HEK293 (cell line): ENCODE measurements at regions not wholly inside any gene's neighbourhood (a gene's known extent, or its start where the extent isn't known, plus 50 kb on each side); places are given as distances from the start of the nearest gene placed in this dataset.

Experiments
- CTCF ChIA-PET: fragments of 350-600 bp; formaldehyde crosslinking; extraction: SDS; loops from one replicate; lab custom pipeline; 2021; ENCODE audit warnings: antibody characterized with exemption; lab: Yijun Ruan, JAX
- POLR2A ChIA-PET: fragments of 300-600 bp; formaldehyde crosslinking; extraction: SDS; loops from one replicate; lab custom pipeline; 2020; ENCODE audit warnings: antibody characterized with exemption, inconsistent platforms; lab: Yijun Ruan, JAX
- H3K27ac ChIP-seq: fragments of 200-500 bp; sonication (Bioruptor generic); 2 replicates; pipeline ENCODE4 v1.5.1; 2014; ENCODE audit warnings: low read depth, low read length, control low read depth, inconsistent platforms; ENCODE audit errors: extremely low read depth
- H3K36me3 ChIP-seq, 2 experiments: fragments of 200-500 bp in 1 of 2; sonication (Bioruptor generic) in 1 of 2; 1 replicate in 1 of 2; 2 replicates in 1 of 2; pipeline ENCODE4 v1.5.1; 2014 to 2017; ENCODE audit warnings: inconsistent platforms in 2 of 2, low read length in 2 of 2; ENCODE audit not compliant: control insufficient read depth in 2 of 2, insufficient read depth in 1 of 2
- H3K4me1 ChIP-seq: fragments of 200-500 bp; sonication (Bioruptor generic); 2 replicates; pipeline ENCODE4 v1.5.1; 2014; ENCODE audit warnings: mild to moderate bottlenecking, low read length, inconsistent platforms; ENCODE audit not compliant: control insufficient read depth, insufficient read depth
- H3K4me3 ChIP-seq: 2 replicates; pipeline ENCODE4 v1.5.1; 2011; ENCODE audit warnings: low read depth, mild to moderate bottlenecking, control low read depth, low read length, moderate library complexity
- H3K9me3 ChIP-seq: fragments of 200-500 bp; sonication (Bioruptor generic); 2 replicates; pipeline ENCODE4 v1.5.1; 2014; ENCODE audit warnings: low read depth, low read length, inconsistent platforms; ENCODE audit not compliant: control insufficient read depth, insufficient read depth
- HIC1 ChIP-seq: fragments of 450-650 bp; formaldehyde crosslinking; IDR thresholded peaks from 2 replicates; pipeline ENCODE4 v1.5.1; 2016; ENCODE audit warnings: missing biosample characterization, missing genetic modification characterization
- HOXC10 ChIP-seq: sonication (generic); formaldehyde crosslinking; IDR thresholded peaks from 2 replicates; pipeline ENCODE4 v1.8.1; 2023; ENCODE audit warnings: mild to moderate bottlenecking, missing genetic modification reagents
- HOXD13 ChIP-seq: sonication (generic); formaldehyde crosslinking; IDR thresholded peaks from 2 replicates; pipeline ENCODE4 v1.8.0; 2022; ENCODE audit warnings: missing genetic modification reagents, borderline replicate concordance
- PRDM1 ChIP-seq: fragments of 450-650 bp; formaldehyde crosslinking; IDR thresholded peaks from 2 replicates; pipeline ENCODE4; 2016; ENCODE audit warnings: missing biosample characterization, missing genetic modification characterization
- SCRT1 ChIP-seq: fragments of 450-650 bp; formaldehyde crosslinking; IDR thresholded peaks from 2 replicates; pipeline ENCODE4 v1.5.1; 2016; ENCODE audit warnings: missing biosample characterization, missing genetic modification characterization, borderline replicate concordance
- SETDB1 ChIP-seq: IDR thresholded peaks from one replicate; pipeline ENCODE4 v1.6.1; 2017; ENCODE audit warnings: mild to moderate bottlenecking, low read length, moderate library complexity, mixed read lengths; ENCODE audit not compliant: insufficient read length
- TSHZ1 ChIP-seq: fragments of 450-650 bp; formaldehyde crosslinking; IDR thresholded peaks from 2 replicates; pipeline ENCODE4 v1.5.1; 2016; ENCODE audit warnings: missing biosample characterization, missing genetic modification characterization, borderline replicate concordance
- ZFP41 ChIP-seq: fragments of 450-650 bp; formaldehyde crosslinking; IDR thresholded peaks from 2 replicates; pipeline ENCODE4 v1.5.1; 2016; ENCODE audit warnings: missing biosample characterization, missing genetic modification characterization, borderline replicate concordance
- ZNF112 ChIP-seq: fragments of 450-650 bp; formaldehyde crosslinking; IDR thresholded peaks from 2 replicates; pipeline ENCODE4 v1.5.0; 2017; ENCODE audit warnings: missing biosample characterization, missing genetic modification characterization
- ZNF24 ChIP-seq: fragments of 450-650 bp; formaldehyde crosslinking; IDR thresholded peaks from 2 replicates; pipeline ENCODE4 v1.5.1; 2016; ENCODE audit warnings: missing biosample characterization, missing genetic modification characterization
- ZNF423 ChIP-seq: fragments of 450-650 bp; formaldehyde crosslinking; IDR thresholded peaks from 2 replicates; pipeline ENCODE4 v1.5.1; 2016; ENCODE audit warnings: missing biosample characterization, missing genetic modification characterization
- ZNF473 ChIP-seq: fragments of 450-650 bp; formaldehyde crosslinking; IDR thresholded peaks from 2 replicates; pipeline ENCODE4 v1.5.1; 2017; ENCODE audit warnings: missing biosample characterization, missing genetic modification characterization
- ZNF514 ChIP-seq: fragments of 450-650 bp; formaldehyde crosslinking; IDR thresholded peaks from 2 replicates; pipeline ENCODE4 v1.5.1; 2016; ENCODE audit warnings: missing biosample characterization, missing genetic modification characterization
- ZNF561 ChIP-seq: fragments of 450-650 bp; IDR thresholded peaks from 2 replicates; pipeline ENCODE4 v1.5.1; 2018; ENCODE audit warnings: missing biosample characterization, missing genetic modification characterization, borderline replicate concordance
- ZNF600 ChIP-seq: fragments of 450-650 bp; formaldehyde crosslinking; IDR thresholded peaks from 2 replicates; pipeline ENCODE4 v1.5.1; 2016; ENCODE audit warnings: missing biosample characterization, missing genetic modification characterization
- ZNF623 ChIP-seq: fragments of 450-650 bp; formaldehyde crosslinking; IDR thresholded peaks from 2 replicates; pipeline ENCODE4 v1.5.1; 2016; ENCODE audit warnings: missing biosample characterization, missing genetic modification characterization
- ZNF639 ChIP-seq: fragments of 450-650 bp; formaldehyde crosslinking; IDR thresholded peaks from 2 replicates; pipeline ENCODE4 v1.5.1; 2016; ENCODE audit warnings: missing biosample characterization, missing genetic modification characterization
- ZNF791 ChIP-seq: fragments of 450-650 bp; formaldehyde crosslinking; IDR thresholded peaks from 2 replicates; pipeline ENCODE4 v1.5.1; 2016; ENCODE audit warnings: missing biosample characterization, missing genetic modification characterization
- ZNF843 ChIP-seq: fragments of 450-650 bp; formaldehyde crosslinking; IDR thresholded peaks from 2 replicates; pipeline ENCODE4 v1.5.1; 2016; ENCODE audit warnings: missing biosample characterization, missing genetic modification characterization
- ZSCAN23 ChIP-seq: fragments of 450-650 bp; formaldehyde crosslinking; IDR thresholded peaks from 2 replicates; pipeline ENCODE4 v1.5.1; 2016; ENCODE audit warnings: missing biosample characterization, missing genetic modification characterization
- TF ChIP-seq, protein P1 (sequence below): fragments of 450-650 bp; IDR thresholded peaks from 2 replicates; pipeline ENCODE4 v1.5.1; 2018; ENCODE audit warnings: missing biosample characterization, mild to moderate bottlenecking, missing genetic modification characterization
- TF ChIP-seq, protein P2 (sequence below): fragments of 450-650 bp; formaldehyde crosslinking; IDR thresholded peaks from 2 replicates; pipeline ENCODE4 v1.5.1; 2016; ENCODE audit warnings: missing biosample characterization, missing genetic modification characterization, low read depth

- TF ChIP-seq, protein P1, sequence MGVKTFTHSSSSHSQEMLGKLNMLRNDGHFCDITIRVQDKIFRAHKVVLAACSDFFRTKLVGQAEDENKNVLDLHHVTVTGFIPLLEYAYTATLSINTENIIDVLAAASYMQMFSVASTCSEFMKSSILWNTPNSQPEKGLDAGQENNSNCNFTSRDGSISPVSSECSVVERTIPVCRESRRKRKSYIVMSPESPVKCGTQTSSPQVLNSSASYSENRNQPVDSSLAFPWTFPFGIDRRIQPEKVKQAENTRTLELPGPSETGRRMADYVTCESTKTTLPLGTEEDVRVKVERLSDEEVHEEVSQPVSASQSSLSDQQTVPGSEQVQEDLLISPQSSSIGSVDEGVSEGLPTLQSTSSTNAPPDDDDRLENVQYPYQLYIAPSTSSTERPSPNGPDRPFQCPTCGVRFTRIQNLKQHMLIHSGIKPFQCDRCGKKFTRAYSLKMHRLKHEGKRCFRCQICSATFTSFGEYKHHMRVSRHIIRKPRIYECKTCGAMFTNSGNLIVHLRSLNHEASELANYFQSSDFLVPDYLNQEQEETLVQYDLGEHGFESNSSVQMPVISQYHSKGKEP (tag by site-specific recombination), result no peak
- TF ChIP-seq ZNF561 (no peak), ZNF514 (no peak), TSHZ1 (tag by site-specific recombination) (no peak)
These were observed 304.3 kb downstream of the COL12A1 start (continued) for GRCh38 chr6:74901576-74901975.

DNA sequence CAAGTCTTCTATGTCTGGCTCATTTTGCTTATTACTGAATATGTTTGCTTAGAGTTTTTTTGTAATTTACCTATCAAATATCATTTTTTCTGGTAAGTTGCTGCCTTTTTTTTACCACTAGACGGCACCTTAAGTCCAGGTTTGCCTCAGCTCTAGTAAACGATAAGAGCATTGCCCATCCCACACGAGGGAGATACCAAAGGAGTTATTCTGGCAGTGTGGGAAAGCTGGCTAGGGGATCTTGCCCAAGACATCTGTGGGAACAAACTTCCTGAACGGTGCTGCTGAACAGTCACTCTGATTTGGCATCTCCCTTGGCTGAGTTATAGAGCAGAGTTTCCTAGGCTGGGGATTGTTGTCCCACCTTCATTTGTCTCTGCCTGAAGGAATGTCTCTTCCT, 306.4 kb downstream of the COL12A1 start:
- ChIA-PET CTCF (interaction anchor here (0.6 to 3.2 kb wide), 7 partner anchors 138 to 565 kb away, joined by 3 to 16 read pairs (median 4); no protein-coding TSS in a partner anchor), POLR2A (no interaction called here)
- no peaks in the 10 kb centered on the region for H3K9me3 ChIP-seq
- TF ChIP-seq SETDB1 (peak; percentile 32), ZSCAN23 (tag by site-specific recombination) (no peak), ZNF639 (no peak)
- TF ChIP-seq, all 188 proteins: peak for 1
- Histone ChIP-seq H3K27ac (no peak overlapping the region), H3K36me3 (no peaks in the 10 kb centered on the region), H3K4me1 (no peaks in the 10 kb centered on the region), H3K4me3 (no peak overlapping the region)

DNA sequence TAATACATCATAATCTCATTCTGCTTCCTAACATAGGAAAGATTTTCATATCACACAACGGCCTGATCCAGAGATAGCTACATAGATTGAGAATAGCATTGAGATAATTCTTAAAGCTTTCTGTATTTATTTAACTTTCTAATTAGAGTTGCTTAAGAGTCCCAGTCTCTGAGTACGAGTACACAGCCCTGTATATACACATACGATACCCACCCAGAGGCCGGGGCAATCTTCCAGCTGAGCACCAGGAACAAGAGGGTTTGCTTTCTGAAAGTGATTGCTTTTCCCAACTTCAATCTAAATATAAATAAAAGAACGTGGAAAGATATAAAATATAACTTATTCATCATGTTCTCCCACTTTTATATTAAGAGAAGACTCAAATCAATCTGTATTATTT, 313.8 kb downstream of the COL12A1 start:
- CTCF ChIA-PET, result interaction anchor here (1.0 to 1.7 kb wide), 3 partner anchors 312 to 319 kb away, joined by 3 to 6 read pairs (median 3); no protein-coding TSS in a partner anchor

More for the DNA sequence above, 313.8 kb downstream of the COL12A1 start:
- Histone ChIP-seq H3K36me3 (no peaks in the 10 kb centered on the region), H3K4me1 (no peaks in the 10 kb centered on the region), H3K27ac (no peak overlapping the region), H3K9me3 (no peaks in the 10 kb centered on the region), H3K4me3 (no peak overlapping the region)
- POLR2A ChIA-PET, result no interaction called here
- TF ChIP-seq HOXC10 (CRISPR knock-in tag) (no peak), SCRT1 (tag by site-specific recombination) (no peak), ZNF423 (tag by site-specific recombination) (no peak), ZNF623 (tag by site-specific recombination) (no peak), ZNF112 (no peak), HOXD13 (no peak), PRDM1 (tag by site-specific recombination) (no peak), SETDB1 (no peak), ZNF843 (tag by site-specific recombination) (no peak), ZNF600 (tag by site-specific recombination) (no peak), ZNF791 (tag by site-specific recombination) (no peak), ZNF24 (no peak), HIC1 (tag by site-specific recombination) (no peak), ZFP41 (tag by site-specific recombination) (no peak), ZNF473 (tag by site-specific recombination) (no peak)
- TF ChIP-seq, protein P2, sequence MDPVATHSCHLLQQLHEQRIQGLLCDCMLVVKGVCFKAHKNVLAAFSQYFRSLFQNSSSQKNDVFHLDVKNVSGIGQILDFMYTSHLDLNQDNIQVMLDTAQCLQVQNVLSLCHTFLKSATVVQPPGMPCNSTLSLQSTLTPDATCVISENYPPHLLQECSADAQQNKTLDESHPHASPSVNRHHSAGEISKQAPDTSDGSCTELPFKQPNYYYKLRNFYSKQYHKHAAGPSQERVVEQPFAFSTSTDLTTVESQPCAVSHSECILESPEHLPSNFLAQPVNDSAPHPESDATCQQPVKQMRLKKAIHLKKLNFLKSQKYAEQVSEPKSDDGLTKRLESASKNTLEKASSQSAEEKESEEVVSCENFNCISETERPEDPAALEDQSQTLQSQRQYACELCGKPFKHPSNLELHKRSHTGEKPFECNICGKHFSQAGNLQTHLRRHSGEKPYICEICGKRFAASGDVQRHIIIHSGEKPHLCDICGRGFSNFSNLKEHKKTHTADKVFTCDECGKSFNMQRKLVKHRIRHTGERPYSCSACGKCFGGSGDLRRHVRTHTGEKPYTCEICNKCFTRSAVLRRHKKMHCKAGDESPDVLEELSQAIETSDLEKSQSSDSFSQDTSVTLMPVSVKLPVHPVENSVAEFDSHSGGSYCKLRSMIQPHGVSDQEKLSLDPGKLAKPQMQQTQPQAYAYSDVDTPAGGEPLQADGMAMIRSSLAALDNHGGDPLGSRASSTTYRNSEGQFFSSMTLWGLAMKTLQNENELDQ, result no peak
